Mucosa of descending colon (tissue), 3 donors: ENCODE measurements at regions not wholly inside any gene's neighbourhood (a gene's known extent, or its start where the extent isn't known, plus 50 kb on each side); places are given as distances from the start of the nearest gene placed in this dataset.
A peak's percentile ranks its signal among the peaks of the same experiment; 100 is the strongest.
"Not testable (repeated sequence)": the region's sequence is repeated elsewhere in the genome, so short reads cannot be mapped to it uniquely, and the experiment has no call there.

ENCODE experiments used
- ATAC-seq: fragments of 200-7000 bp; cut with Tn5 transposase; one replicate; pipeline ENCODE4 v1.9.1; 2020; ENCODE audit warnings: mild to moderate bottlenecking, moderate library complexity
- DNase-seq, 3 donors: peaks; one replicate each; pipeline ENCODE4 v3.0.0-alpha.2; 2020
- H3K36me3 ChIP-seq: fragments of 200-600 bp; one replicate; pipeline ENCODE4 v1.8.0; 2021; ENCODE audit warnings: low read depth, mild to moderate bottlenecking
- H3K4me1 ChIP-seq: fragments of 200-600 bp; one replicate; pipeline ENCODE4 v1.8.0; 2021; ENCODE audit warnings: low read depth, mild to moderate bottlenecking
- H3K4me3 ChIP-seq: fragments of 200-600 bp; one replicate; pipeline ENCODE4 v1.8.0; 2021; ENCODE audit warnings: mild to moderate bottlenecking
- H3K9me3 ChIP-seq: fragments of 200-600 bp; one replicate; pipeline ENCODE4 v1.8.0; 2021; ENCODE audit warnings: mild to moderate bottlenecking
- CTCF ChIP-seq: fragments of 200-600 bp; IDR thresholded peaks from one replicate; pipeline ENCODE4 v1.8.0; 2022; ENCODE audit warnings: antibody characterized with exemption, mild to moderate bottlenecking
- intact Hi-C, 2 donors: fragments of 100-400 bp; cut with DNase I in 1 of 2; cut with micrococcal nuclease in 1 of 2; formaldehyde crosslinking; loops; one replicate each; pipeline versions ENCODE4 v1.11.0 to v1.11.1; 2022; cut with DNase I, micrococcal nuclease
- donor health status: DM: no; HTN: no; CAD: no; lungs with moderate emphysema.
- donor health status: DM: no; HTN: no; CAD: no.
- donor health status: DM: no; HTN: yes; CAD: no.

DNA sequence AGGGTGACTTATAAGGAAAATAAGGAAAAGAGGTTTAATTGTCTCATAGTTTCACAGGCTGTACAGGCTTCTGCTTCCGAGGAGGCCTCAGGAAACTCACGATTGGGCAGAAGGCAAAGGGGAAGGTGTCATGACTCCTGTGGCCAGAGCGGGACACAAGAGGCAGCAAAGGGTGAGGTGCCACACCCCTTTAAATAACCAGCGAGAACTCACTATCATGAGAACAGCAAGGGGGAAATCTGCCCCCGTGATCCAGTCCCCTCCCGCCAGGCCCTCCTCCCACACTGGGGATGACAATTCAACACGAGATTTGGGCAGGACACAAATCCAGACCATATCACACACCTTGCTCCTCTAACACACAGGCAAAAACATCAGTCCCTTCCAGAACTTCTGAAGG is 254.0 kb downstream of the DLL1 start:
- Histone ChIP-seq H3K4me1 (no peaks in the 10 kb centered on the region), H3K36me3 (no peaks in the 10 kb centered on the region), H3K4me3 (no peak overlapping the region), H3K9me3 (no peaks in the 10 kb centered on the region)
- ATAC-seq (no peak), DNase-seq (no peak)
- intact Hi-C loops: no loop called here
- no peak for TF ChIP-seq CTCF

- intact Hi-C loops, H3K36me3 ChIP-seq, H3K4me3 ChIP-seq, H3K9me3 ChIP-seq, ATAC-seq, H3K4me1 ChIP-seq, DNase-seq: not testable (repeated sequence)
These were observed 254.5 kb downstream of the DLL1 start for GRCh38 chr6:170036367-170036766.

DNA sequence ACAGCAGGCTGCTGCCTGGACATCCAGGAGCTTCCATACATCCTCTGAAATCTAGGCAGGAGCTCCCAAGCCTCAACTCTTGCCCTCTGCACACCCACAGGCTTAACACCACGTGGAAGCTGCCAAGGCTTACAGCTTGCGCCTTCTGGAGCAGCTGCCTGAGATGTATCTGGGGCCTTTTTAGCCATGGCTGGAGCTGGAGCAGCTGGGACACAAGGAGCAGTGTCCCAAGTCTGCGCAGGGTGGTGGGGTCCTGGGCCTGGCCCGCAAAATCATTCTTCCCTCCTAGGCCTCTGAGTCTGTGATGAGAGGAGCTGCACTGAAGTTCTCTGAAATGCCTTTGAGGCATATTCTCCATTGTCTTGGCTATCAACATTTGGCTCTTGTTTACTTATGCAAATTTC is 255.0 kb downstream of the DLL1 start:
- Histone ChIP-seq H3K4me3 (no peak overlapping the region), H3K4me1 (no peaks in the 10 kb centered on the region), H3K36me3 (no peaks in the 10 kb centered on the region), H3K9me3 (no peaks in the 10 kb centered on the region)
- intact Hi-C loops: no loop called here
- DNase-seq: no peak
- TF ChIP-seq CTCF: no peak
- no peak for ATAC-seq

DNA sequence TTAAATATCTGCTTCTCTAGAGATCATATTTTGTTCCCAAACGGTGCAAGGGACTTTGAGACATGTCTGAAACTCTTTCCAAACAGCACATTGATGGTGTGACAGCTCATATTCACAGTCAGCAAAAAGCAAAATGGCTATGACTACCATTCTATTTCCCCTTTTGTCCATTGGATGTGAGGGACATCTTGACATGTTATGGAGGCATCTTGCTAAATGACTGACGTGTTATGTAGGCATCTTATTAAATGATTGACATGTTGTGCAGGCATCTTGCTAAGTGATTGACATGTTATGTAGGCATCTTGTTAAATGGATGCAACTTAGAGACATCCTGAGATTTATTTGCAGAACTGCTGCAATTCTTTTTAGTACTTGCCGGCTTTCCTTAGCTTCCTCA is 255.8 kb downstream of the DLL1 start:
- Histone ChIP-seq H3K9me3 (no peaks in the 10 kb centered on the region), H3K36me3 (no peaks in the 10 kb centered on the region), H3K4me1 (no peaks in the 10 kb centered on the region), H3K4me3 (no peak overlapping the region)
- no peak for TF ChIP-seq CTCF
- ATAC-seq: no peak
- no peak for DNase-seq
- intact Hi-C loops: no loop called here

- Histone ChIP-seq H3K4me1 (no peaks in the 10 kb centered on the region), H3K4me3 (no peak overlapping the region), H3K9me3 (no peaks in the 10 kb centered on the region), H3K36me3 (no peaks in the 10 kb centered on the region)
- peak in 1 of 3 donors; percentile 29 for DNase-seq
- TF ChIP-seq CTCF: no peak
- intact Hi-C loops: no loop called here
- ATAC-seq: no peak
These were observed 256.6 kb downstream of the DLL1 start for GRCh38 chr6:170034294-170034693.

DNA sequence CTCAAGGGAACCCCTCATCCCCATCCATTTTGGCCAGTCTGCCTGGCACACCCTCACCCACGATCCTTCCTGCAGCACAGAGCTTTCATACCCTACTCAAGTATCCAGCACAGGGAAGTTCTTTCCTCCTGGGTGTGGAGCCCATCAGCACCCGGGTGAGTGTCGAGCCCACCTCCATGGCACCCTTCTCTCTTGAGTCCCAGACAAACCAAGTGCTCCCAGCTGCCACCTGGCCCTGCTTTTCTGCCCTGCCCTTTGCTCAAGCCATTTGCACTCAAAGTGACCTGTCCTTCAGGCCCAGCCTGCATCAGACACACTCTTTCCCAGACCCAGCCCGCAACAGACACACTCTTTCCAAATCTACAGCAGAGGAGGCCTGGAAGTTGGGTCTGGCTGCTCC is 257.2 kb downstream of the DLL1 start:
- Histone ChIP-seq H3K36me3 (no peaks in the 10 kb centered on the region), H3K4me1 (no peaks in the 10 kb centered on the region), H3K9me3 (no peaks in the 10 kb centered on the region), H3K4me3 (no peak overlapping the region)
- DNase-seq (peak in 1 of 3 donors; percentile 17), ATAC-seq (no peak)
- TF ChIP-seq CTCF: no peak
- intact Hi-C loops: no loop called here
